ENCODE measurements at regions not wholly inside any gene's neighbourhood (a gene's known extent, or its start where the extent isn't known, plus 50 kb on each side); places are given as distances from the start of the nearest gene placed in this dataset.

- DNase-seq = no peak
These were observed 109.6 kb upstream of the BMP2 start for GRCh38 chr20:6657904-6658303.

GRCh38 chr20:6657111-6657510 lies 110.4 kb upstream of the BMP2 start:
- no peak for DNase-seq

- no peak for DNase-seq
These were observed 112.8 kb upstream of the BMP2 start for GRCh38 chr20:6654513-6655252.

GRCh38 chr20:6651561-6651960 lies 115.9 kb upstream of the BMP2 start:
- DNase-seq = no peak

GRCh38 chr20:6651016-6651415 lies 116.5 kb upstream of the BMP2 start:
- DNase-seq = no peak

- DNase-seq = no peak
These were observed 121.4 kb upstream of the BMP2 start for GRCh38 chr20:6646021-6646636.

GRCh38 chr20:6644813-6645628 lies 122.5 kb upstream of the BMP2 start:
- no peak for DNase-seq

- no peak for DNase-seq
These were observed 126.5 kb upstream of the BMP2 start for GRCh38 chr20:6641012-6641411.

GRCh38 chr20:6637160-6637579 lies 130.3 kb upstream of the BMP2 start:
- DNase-seq = no peak

- peak; percentile 70 for DNase-seq
These were observed 131.0 kb upstream of the BMP2 start for GRCh38 chr20:6636209-6637159.

- DNase-seq = no peak
These were observed 132.3 kb upstream of the BMP2 start for GRCh38 chr20:6635034-6635736.

GRCh38 chr20:6632187-6632586 lies 135.3 kb upstream of the BMP2 start:
- peak; percentile 8 for DNase-seq

- DNase-seq = no peak
These were observed 137.0 kb upstream of the BMP2 start for GRCh38 chr20:6630514-6630913.

GRCh38 chr20:6629564-6629963 lies 137.9 kb upstream of the BMP2 start:
- DNase-seq = no peak

- no peak for DNase-seq
These were observed 140.7 kb upstream of the BMP2 start for GRCh38 chr20:6626805-6627204.

- no peak for DNase-seq
These were observed 143.5 kb upstream of the BMP2 start for GRCh38 chr20:6623989-6624388.

- no peak for DNase-seq
These were observed 145.4 kb upstream of the BMP2 start for GRCh38 chr20:6622041-6622440.

- no peak for DNase-seq
These were observed 149.4 kb upstream of the BMP2 start for GRCh38 chr20:6618051-6618450.

GRCh38 chr20:6616421-6616820 lies 151.1 kb upstream of the BMP2 start:
- DNase-seq = no peak

GRCh38 chr20:6614836-6615235 lies 152.7 kb upstream of the BMP2 start:
- no peak for DNase-seq

GRCh38 chr20:6613280-6613861 lies 154.1 kb upstream of the BMP2 start:
- no peak for DNase-seq

GRCh38 chr20:6612606-6612923 lies 154.9 kb upstream of the BMP2 start:
- no peak for DNase-seq

Measured in NCI-H146 (cell line).